ENCODE measurements at regions not wholly inside any gene's neighbourhood (a gene's known extent, or its start where the extent isn't known, plus 50 kb on each side); places are given as distances from the start of the nearest gene placed in this dataset.
A peak's percentile ranks its signal among the peaks of the same experiment; 100 is the strongest.

- Mint-ChIP-seq H3K4me3 (no peak overlapping the region), H3K9me3 (peaks cover 19% of the 10 kb centered on the region), H3K27ac (no peak overlapping the region), H3K27me3 (peaks cover 6% of the 10 kb centered on the region), H3K4me1 (ENCODE audit: unreplicated experiment) (peaks cover 10% of the 10 kb centered on the region), H3K36me3 (no peaks in the 10 kb centered on the region)
- no peak for DNase-seq (ENCODE audit: extremely low spot score, unreplicated experiment)
- TF ChIP-seq CTCF (conservative IDR thresholded peaks at IDR 0.05), result no peak
These were observed 107.3 kb upstream of the DAPK1 start for GRCh38 chr9:87390361-87390760.

GRCh38 chr9:87392086-87392485 lies 105.6 kb upstream of the DAPK1 start:
- no peak for DNase-seq (ENCODE audit: extremely low spot score, unreplicated experiment)
- Mint-ChIP-seq H3K4me1 (ENCODE audit: unreplicated experiment) (peaks cover 16% of the 10 kb centered on the region), H3K27me3 (peaks cover 11% of the 10 kb centered on the region), H3K27ac (no peak overlapping the region), H3K4me3 (no peak overlapping the region), H3K9me3 (peaks cover 18% of the 10 kb centered on the region), H3K36me3 (no peaks in the 10 kb centered on the region)
- no peak for TF ChIP-seq CTCF (conservative IDR thresholded peaks at IDR 0.05)

- no peak for TF ChIP-seq CTCF (conservative IDR thresholded peaks at IDR 0.05)
- DNase-seq (ENCODE audit: extremely low spot score, unreplicated experiment), result no peak
- H3K4me1 Mint-ChIP-seq (ENCODE audit: unreplicated experiment), result peaks cover 20% of the 10 kb centered on the region
- H3K36me3 Mint-ChIP-seq, result no peaks in the 10 kb centered on the region
- no peak overlapping the region for H3K27ac Mint-ChIP-seq
- H3K27me3 Mint-ChIP-seq, result peaks cover 11% of the 10 kb centered on the region
- H3K9me3 Mint-ChIP-seq, result peaks cover 18% of the 10 kb centered on the region
- H3K4me3 Mint-ChIP-seq, result no peak overlapping the region
These were observed 103.9 kb upstream of the DAPK1 start for GRCh38 chr9:87393706-87394230.

GRCh38 chr9:87395804-87396479 lies 101.7 kb upstream of the DAPK1 start:
- H3K27me3 Mint-ChIP-seq, result peaks cover 11% of the 10 kb centered on the region
- peak overlapping the region; percentile 83 for H3K27ac Mint-ChIP-seq
- no peak for TF ChIP-seq CTCF (conservative IDR thresholded peaks at IDR 0.05)
- H3K4me3 Mint-ChIP-seq, result peak overlapping the region; percentile 34
- DNase-seq (ENCODE audit: extremely low spot score, unreplicated experiment), result no peak
- H3K9me3 Mint-ChIP-seq, result peaks cover 18% of the 10 kb centered on the region
- H3K36me3 Mint-ChIP-seq, result no peaks in the 10 kb centered on the region
- peaks cover 20% of the 10 kb centered on the region for H3K4me1 Mint-ChIP-seq (ENCODE audit: unreplicated experiment)

GRCh38 chr9:87401681-87402080 lies 96.0 kb upstream of the DAPK1 start:
- Mint-ChIP-seq H3K27me3 (no peaks in the 10 kb centered on the region), H3K4me3 (no peak overlapping the region), H3K36me3 (no peaks in the 10 kb centered on the region), H3K27ac (no peak overlapping the region), H3K9me3 (no peaks in the 10 kb centered on the region), H3K4me1 (ENCODE audit: unreplicated experiment) (peaks cover 39% of the 10 kb centered on the region)
- no peak for TF ChIP-seq CTCF (conservative IDR thresholded peaks at IDR 0.05)
- no peak for DNase-seq (ENCODE audit: extremely low spot score, unreplicated experiment)
